Left lung (tissue), 4 donors: ENCODE measurements at regions not wholly inside any gene's neighbourhood (a gene's known extent, or its start where the extent isn't known, plus 50 kb on each side); places are given as distances from the start of the nearest gene placed in this dataset.

Experiments
- ATAC-seq: fragments of 200-7000 bp; cut with Tn5 transposase; one replicate; pipeline ENCODE4 v1.9.1; 2020; ENCODE audit warnings: moderate library complexity
- DNase-seq, 4 donors: peaks; one replicate each; pipeline ENCODE4 v3.0.0-alpha.2; 2013 to 2020
- H3K27ac ChIP-seq, 2 donors: fragments of 200-600 bp; sonication (generic) in 1 of 2; one replicate each; pipeline versions ENCODE4 v1.5.0 to v1.8.0; 2020 to 2021
- H3K27me3 ChIP-seq, 2 donors: fragments of 200-600 bp; sonication (generic) in 1 of 2; one replicate each; pipeline versions ENCODE4 v1.5.0 to v1.8.0; 2020 to 2021
- H3K36me3 ChIP-seq, 2 donors: fragments of 200-600 bp; sonication (generic) in 1 of 2; one replicate each; pipeline versions ENCODE4 v1.5.0 to v1.8.0; 2020 to 2021
- H3K4me1 ChIP-seq, 2 donors: fragments of 200-600 bp; one replicate each; pipeline ENCODE4 v1.8.0; 2021
- H3K4me3 ChIP-seq, 2 donors: fragments of 200-600 bp; sonication (generic) in 1 of 2; one replicate each; pipeline versions ENCODE4 v1.5.0 to v1.8.0; 2020 to 2021; ENCODE audit warnings: mild to moderate bottlenecking in 1 of 2
- H3K9me3 ChIP-seq, 2 donors: fragments of 200-600 bp; sonication (generic) in 1 of 2; one replicate each; pipeline versions ENCODE4 v1.5.0 to v1.8.0; 2020 to 2021
- CTCF ChIP-seq, 2 donors: fragments of 200-600 bp; sonication (generic) in 1 of 2; IDR thresholded peaks; one replicate each; pipeline versions ENCODE4 v1.5.0 to v1.8.0; 2021; ENCODE audit warnings: antibody characterized with exemption in 2 of 2
- intact Hi-C, 2 donors: fragments of 100-400 bp; cut with DNase I; formaldehyde crosslinking; loops; one replicate each; pipeline versions ENCODE4 v1.11.2 to v1.14.2; 2022
- donor health status: DM: no; HTN: yes; CAD: no.
- donor health status: DM: no; HTN: no; CAD: no.

- intact Hi-C loops = no loop called here
- H3K4me1 ChIP-seq = no peaks in the 10 kb centered on the region
- no peaks in the 10 kb centered on the region for H3K36me3 ChIP-seq
- TF ChIP-seq CTCF (IDR thresholded peaks at IDR 0.05) = no peak
- no peaks in the 10 kb centered on the region for H3K9me3 ChIP-seq
- no peak overlapping the region for H3K27ac ChIP-seq
- H3K4me3 ChIP-seq = no peak overlapping the region
- H3K27me3 ChIP-seq = no peaks in the 10 kb centered on the region
- ATAC-seq (no peak), DNase-seq (no peak)
Measured at GRCh38 chr16:52721331-52721730, 174.4 kb upstream of the TOX3 start.

- no peak for TF ChIP-seq CTCF (IDR thresholded peaks at IDR 0.05)
- intact Hi-C loops = no loop called here
- ATAC-seq = no peak
- no peaks in the 10 kb centered on the region for H3K27me3 ChIP-seq
- H3K4me3 ChIP-seq = no peak overlapping the region
- peak in 2 of 4 donors; percentile 34 to 57 for DNase-seq
- H3K36me3 ChIP-seq = no peaks in the 10 kb centered on the region
- no peaks in the 10 kb centered on the region for H3K4me1 ChIP-seq
- no peak overlapping the region for H3K27ac ChIP-seq
- no peaks in the 10 kb centered on the region for H3K9me3 ChIP-seq
Measured at GRCh38 chr16:52718046-52718445, 171.1 kb upstream of the TOX3 start.

GRCh38 chr16:52713740-52714139 lies 166.8 kb upstream of the TOX3 start:
- Histone ChIP-seq H3K4me3 (no peak overlapping the region), H3K4me1 (no peaks in the 10 kb centered on the region), H3K9me3 (no peaks in the 10 kb centered on the region), H3K36me3 (no peaks in the 10 kb centered on the region), H3K27me3 (no peaks in the 10 kb centered on the region), H3K27ac (no peak overlapping the region)
- DNase-seq (no peak), ATAC-seq (no peak)
- intact Hi-C loops = no loop called here
- no peak for TF ChIP-seq CTCF (IDR thresholded peaks at IDR 0.05)

GRCh38 chr16:52709306-52709705 lies 162.4 kb upstream of the TOX3 start:
- Histone ChIP-seq H3K27ac (no peak overlapping the region), H3K27me3 (no peaks in the 10 kb centered on the region), H3K4me3 (no peak overlapping the region), H3K4me1 (no peaks in the 10 kb centered on the region), H3K9me3 (no peaks in the 10 kb centered on the region), H3K36me3 (no peaks in the 10 kb centered on the region)
- no peak for TF ChIP-seq CTCF (IDR thresholded peaks at IDR 0.05)
- DNase-seq = no peak
- no peak for ATAC-seq
- intact Hi-C loops = no loop called here

- H3K36me3 ChIP-seq = no peaks in the 10 kb centered on the region
- intact Hi-C loops = no loop called here
- ATAC-seq (no peak), DNase-seq (no peak)
- H3K27me3 ChIP-seq = no peaks in the 10 kb centered on the region
- no peaks in the 10 kb centered on the region for H3K9me3 ChIP-seq
- no peak overlapping the region for H3K27ac ChIP-seq
- no peak for TF ChIP-seq CTCF (IDR thresholded peaks at IDR 0.05)
- no peak overlapping the region for H3K4me3 ChIP-seq
- no peaks in the 10 kb centered on the region for H3K4me1 ChIP-seq
Measured at GRCh38 chr16:52708476-52708875, 161.5 kb upstream of the TOX3 start.
